ENCODE measurements at regions not wholly inside any gene's neighbourhood (a gene's known extent, or its start where the extent isn't known, plus 50 kb on each side); places are given as distances from the start of the nearest gene placed in this dataset.

- TF ChIP-seq CTCF (IDR thresholded peaks at IDR 0.05; ENCODE audit: low read depth, low read length, poor library complexity, severe bottlenecking) (no peak), EZH2phosphoT487 (IDR thresholded peaks at IDR 0.05; ENCODE audit: borderline replicate concordance, low read length) (no peak)
These were observed 189.0 kb upstream of the EGFLAM start for GRCh38 chr5:38069360-38069759.

Measured in DOHH2 (cell line).